RKO (cell line): ENCODE measurements at regions not wholly inside any gene's neighbourhood (a gene's known extent, or its start where the extent isn't known, plus 50 kb on each side); places are given as distances from the start of the nearest gene placed in this dataset.

Source experiments
- DNase-seq: peaks from one replicate; pipeline ENCODE4 v3.0.0-alpha.2; 2016; ENCODE audit warnings: low spot score

- DNase-seq, result no peak
Observed at GRCh38 chr15:77540312-77541060, 92.2 kb downstream of the LINGO1 start.

- no peak for DNase-seq
Observed at GRCh38 chr15:77538793-77539497, 93.8 kb downstream of the LINGO1 start.

GRCh38 chr15:77538027-77538451 is 94.7 kb downstream of the LINGO1 start:
- no peak for DNase-seq

GRCh38 chr15:77537006-77537405 is 95.7 kb downstream of the LINGO1 start:
- DNase-seq, result no peak

- DNase-seq, result no peak
Observed at GRCh38 chr15:77535845-77536244, 96.9 kb downstream of the LINGO1 start.
